Testis (tissue), 2 donors: ENCODE measurements at regions not wholly inside any gene's neighbourhood (a gene's known extent, or its start where the extent isn't known, plus 50 kb on each side); places are given as distances from the start of the nearest gene placed in this dataset.

Experiments
- DNase-seq: peaks from one replicate; pipeline ENCODE4 v3.0.0-alpha.2; 2019
- H3K27ac ChIP-seq, 2 donors: fragments of 200-600 bp; sonication (generic); one replicate each; pipeline ENCODE4 v1.5.1; 2019
- H3K27me3 ChIP-seq: fragments of 200-600 bp; sonication (generic); one replicate; pipeline ENCODE4 v1.5.1; 2019
- H3K36me3 ChIP-seq: fragments of 200-600 bp; sonication (generic); one replicate; pipeline ENCODE4 v1.5.1; 2017; ENCODE audit warnings: low read depth; ENCODE audit errors: missing control alignments
- H3K4me1 ChIP-seq: fragments of 200-600 bp; sonication (generic); one replicate; pipeline ENCODE4 v1.5.1; 2019
- H3K4me3 ChIP-seq, 2 donors: fragments of 200-600 bp; sonication (generic); one replicate each; pipeline ENCODE4 v1.5.1; 2017 to 2019
- H3K9me3 ChIP-seq: fragments of 200-600 bp; sonication (generic); one replicate; pipeline ENCODE4 v1.5.1; 2017
- CTCF ChIP-seq, 3 experiments: fragments of 450-650 bp in 2 of 3; fragments of 200-600 bp in 1 of 3; sonication (generic) in 1 of 3; IDR thresholded peaks; one replicate each; pipeline ENCODE4 v1.5.1; 2016 to 2019; ENCODE audit warnings: antibody characterized with exemption in 3 of 3, mild to moderate bottlenecking in 2 of 3, moderate library complexity in 1 of 3
- POLR2A ChIP-seq: fragments of 450-650 bp; IDR thresholded peaks from one replicate; pipeline ENCODE4 v1.6.1; 2017; ENCODE audit warnings: antibody characterized with exemption, mild to moderate bottlenecking, moderate library complexity
- WGBS, 2 donors: methylation state at CpG; one replicate each; pipeline ENCODE4 v1.1.5; 2018; 5-methylcytosine and 5-hydroxymethylcytosine counted together
- intact Hi-C: fragments of 100-400 bp; cut with DNase I; formaldehyde crosslinking; loops from one replicate; pipeline ENCODE4 v1.15.1; 2023; ENCODE audit warnings: low total_unique reads

- DNase-seq = no peak
- 83 to 89% methylated on average over 4 of the region's 4 CpGs for WGBS, 2 donors
- no peaks in the 10 kb centered on the region for H3K9me3 ChIP-seq
- H3K27ac ChIP-seq = no peak overlapping the region
- no peaks in the 10 kb centered on the region for H3K27me3 ChIP-seq
- TF ChIP-seq POLR2A (no peak), CTCF (IDR thresholded peaks at IDR 0.05) (no peak)
- H3K4me1 ChIP-seq = no peaks in the 10 kb centered on the region
- intact Hi-C loops = no loop called here
- no peaks in the 10 kb centered on the region for H3K36me3 ChIP-seq
- H3K4me3 ChIP-seq = no peak overlapping the region
These were observed 120.5 kb downstream of the UBE2U start for GRCh38 chr1:64323882-64324281.

GRCh38 chr1:64325856-64326255 is 122.4 kb downstream of the UBE2U start:
- H3K9me3 ChIP-seq = no peaks in the 10 kb centered on the region
- WGBS, 2 donors = 85 to 97% methylated on average over 5 of the region's 5 CpGs
- no peak for DNase-seq
- H3K27ac ChIP-seq = no peak overlapping the region
- no peak overlapping the region for H3K4me3 ChIP-seq
- no peaks in the 10 kb centered on the region for H3K36me3 ChIP-seq
- H3K27me3 ChIP-seq = no peaks in the 10 kb centered on the region
- no peaks in the 10 kb centered on the region for H3K4me1 ChIP-seq
- no peak for TF ChIP-seq POLR2A
- intact Hi-C loops = no loop called here

- Histone ChIP-seq H3K27me3 (no peaks in the 10 kb centered on the region), H3K9me3 (no peaks in the 10 kb centered on the region), H3K27ac (no peak overlapping the region), H3K4me1 (no peaks in the 10 kb centered on the region), H3K36me3 (no peaks in the 10 kb centered on the region), H3K4me3 (no peak overlapping the region)
- TF ChIP-seq POLR2A (no peak), CTCF (IDR thresholded peaks at IDR 0.05) (no peak)
- no peak for DNase-seq
- WGBS, 2 donors = 76% methylated on average over 2 of the region's 2 CpGs; no CpG with 5 or more reads in 1 of the 2 donors
- intact Hi-C loops = no loop called here
These were observed 123.7 kb downstream of the UBE2U start for GRCh38 chr1:64327119-64327518.

- no peak overlapping the region for H3K27ac ChIP-seq
- H3K27me3 ChIP-seq = no peaks in the 10 kb centered on the region
- TF ChIP-seq CTCF (IDR thresholded peaks at IDR 0.05) = no peak
- no peak for TF ChIP-seq POLR2A
- no peak for DNase-seq
- H3K36me3 ChIP-seq = no peaks in the 10 kb centered on the region
- H3K4me3 ChIP-seq = no peak overlapping the region
- WGBS, 2 donors = 88 to 89% methylated on average over 3 of the region's 3 CpGs
- H3K4me1 ChIP-seq = no peaks in the 10 kb centered on the region
- H3K9me3 ChIP-seq = no peaks in the 10 kb centered on the region
- intact Hi-C loops = no loop called here
These were observed 124.8 kb downstream of the UBE2U start for GRCh38 chr1:64328193-64328592.

GRCh38 chr1:64330839-64331238 is 127.4 kb downstream of the UBE2U start:
- H3K27me3 ChIP-seq = no peaks in the 10 kb centered on the region
- no peaks in the 10 kb centered on the region for H3K4me1 ChIP-seq
- intact Hi-C loops = no loop called here
- 56 to 69% methylated on average over 4 of the region's 4 CpGs for WGBS, 2 donors
- H3K27ac ChIP-seq = no peak overlapping the region
- H3K4me3 ChIP-seq = no peak overlapping the region
- no peaks in the 10 kb centered on the region for H3K36me3 ChIP-seq
- DNase-seq = no peak
- TF ChIP-seq CTCF (IDR thresholded peaks at IDR 0.05) (no peak), POLR2A (no peak)
- H3K9me3 ChIP-seq = no peaks in the 10 kb centered on the region
